Upper lobe of right lung (tissue), 1 donor: ENCODE measurements at regions not wholly inside any gene's neighbourhood (a gene's known extent, or its start where the extent isn't known, plus 50 kb on each side); places are given as distances from the start of the nearest gene placed in this dataset.

Source experiments
- ATAC-seq: fragments of 200-7000 bp; cut with Tn5 transposase; one replicate; pipeline ENCODE4 v1.9.1; 2020; ENCODE audit warnings: mild to moderate bottlenecking, moderate library complexity
- DNase-seq: peaks from one replicate; pipeline ENCODE4 v3.0.0-alpha.2; 2020
- H3K27ac ChIP-seq: fragments of 200-600 bp; one replicate; pipeline ENCODE4 v1.8.0; 2022
- H3K27me3 ChIP-seq: fragments of 200-600 bp; one replicate; pipeline ENCODE4 v1.8.0; 2022; ENCODE audit warnings: mild to moderate bottlenecking
- H3K36me3 ChIP-seq: fragments of 200-600 bp; one replicate; pipeline ENCODE4 v1.8.0; 2022
- H3K4me1 ChIP-seq: fragments of 200-600 bp; one replicate; pipeline ENCODE4 v1.8.0; 2022
- H3K4me3 ChIP-seq: fragments of 200-600 bp; one replicate; pipeline ENCODE4 v1.8.0; 2022; ENCODE audit warnings: mild to moderate bottlenecking
- H3K9me3 ChIP-seq: fragments of 200-600 bp; one replicate; pipeline ENCODE4 v1.8.0; 2022
- intact Hi-C: fragments of 100-400 bp; cut with DNase I; formaldehyde crosslinking; loops from one replicate; pipeline ENCODE4 v1.11.0; 2022
- TF ChIP-seq, protein P1 (sequence below): fragments of 200-600 bp; IDR thresholded peaks from one replicate; pipeline ENCODE4 v1.8.0; 2022; ENCODE audit warnings: antibody characterized with exemption
- donor health status: DM: no; HTN: yes; CAD: no; lungs with severe emphysema.

DNA sequence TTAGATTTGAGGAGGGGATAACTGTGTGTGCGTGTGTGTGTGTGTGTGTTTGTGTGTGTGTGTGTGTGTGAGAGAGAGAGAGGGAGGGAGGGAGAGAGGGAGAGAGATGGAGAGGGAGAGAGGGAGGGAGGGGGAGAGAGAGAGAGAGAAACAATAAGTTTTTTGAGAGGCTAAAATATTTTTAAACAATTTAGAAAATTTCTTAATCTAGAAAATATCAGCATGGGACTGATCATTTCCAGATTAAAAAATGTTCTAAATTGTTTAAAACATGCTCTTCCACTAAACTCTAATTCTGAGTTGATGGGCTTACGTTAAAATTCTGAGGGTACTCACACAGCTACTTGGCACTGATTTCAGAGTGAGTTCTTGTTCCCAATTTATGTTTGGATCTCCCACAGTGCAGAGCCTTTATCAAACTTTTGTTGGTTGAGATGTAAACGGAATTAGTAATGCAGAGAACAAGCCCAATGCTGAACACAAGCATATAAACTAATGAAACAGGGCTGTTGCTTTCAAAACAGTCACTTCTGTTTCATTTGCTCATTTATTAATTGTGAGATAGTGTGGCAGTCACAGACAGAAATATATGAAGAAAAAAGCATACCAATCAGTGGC, 73.4 kb upstream of the RGS2 start:
- H3K9me3 ChIP-seq: no peaks in the 10 kb centered on the region
- ATAC-seq (no peak), DNase-seq (no peak)
- H3K4me1 ChIP-seq: no peaks in the 10 kb centered on the region
- no peak overlapping the region for H3K27ac ChIP-seq
- H3K4me3 ChIP-seq: no peak overlapping the region
- H3K36me3 ChIP-seq: no peaks in the 10 kb centered on the region
- H3K27me3 ChIP-seq: no peaks in the 10 kb centered on the region
- TF ChIP-seq, protein P1, sequence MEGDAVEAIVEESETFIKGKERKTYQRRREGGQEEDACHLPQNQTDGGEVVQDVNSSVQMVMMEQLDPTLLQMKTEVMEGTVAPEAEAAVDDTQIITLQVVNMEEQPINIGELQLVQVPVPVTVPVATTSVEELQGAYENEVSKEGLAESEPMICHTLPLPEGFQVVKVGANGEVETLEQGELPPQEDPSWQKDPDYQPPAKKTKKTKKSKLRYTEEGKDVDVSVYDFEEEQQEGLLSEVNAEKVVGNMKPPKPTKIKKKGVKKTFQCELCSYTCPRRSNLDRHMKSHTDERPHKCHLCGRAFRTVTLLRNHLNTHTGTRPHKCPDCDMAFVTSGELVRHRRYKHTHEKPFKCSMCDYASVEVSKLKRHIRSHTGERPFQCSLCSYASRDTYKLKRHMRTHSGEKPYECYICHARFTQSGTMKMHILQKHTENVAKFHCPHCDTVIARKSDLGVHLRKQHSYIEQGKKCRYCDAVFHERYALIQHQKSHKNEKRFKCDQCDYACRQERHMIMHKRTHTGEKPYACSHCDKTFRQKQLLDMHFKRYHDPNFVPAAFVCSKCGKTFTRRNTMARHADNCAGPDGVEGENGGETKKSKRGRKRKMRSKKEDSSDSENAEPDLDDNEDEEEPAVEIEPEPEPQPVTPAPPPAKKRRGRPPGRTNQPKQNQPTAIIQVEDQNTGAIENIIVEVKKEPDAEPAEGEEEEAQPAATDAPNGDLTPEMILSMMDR: no peak
- intact Hi-C loops: no loop called here

GRCh38 chr1:192737306-192737705, 71.5 kb upstream of the RGS2 start:
- DNase-seq (no peak), ATAC-seq (no peak)
- H3K4me3 ChIP-seq: no peak overlapping the region
- H3K27me3 ChIP-seq: no peaks in the 10 kb centered on the region
- H3K4me1 ChIP-seq: no peaks in the 10 kb centered on the region
- H3K9me3 ChIP-seq: no peaks in the 10 kb centered on the region
- H3K27ac ChIP-seq: no peak overlapping the region
- TF ChIP-seq, protein P1: no peak
- no peaks in the 10 kb centered on the region for H3K36me3 ChIP-seq
- intact Hi-C loops: no loop called here

- no peak for DNase-seq
- Histone ChIP-seq H3K36me3 (no peaks in the 10 kb centered on the region), H3K4me1 (no peaks in the 10 kb centered on the region), H3K27ac (no peak overlapping the region), H3K27me3 (no peaks in the 10 kb centered on the region), H3K4me3 (no peak overlapping the region), H3K9me3 (no peaks in the 10 kb centered on the region)
- ATAC-seq: no peak
- intact Hi-C loops: no loop called here
- TF ChIP-seq, protein P1: no peak
These were observed 69.2 kb upstream of the RGS2 start for GRCh38 chr1:192739476-192740184.

DNA sequence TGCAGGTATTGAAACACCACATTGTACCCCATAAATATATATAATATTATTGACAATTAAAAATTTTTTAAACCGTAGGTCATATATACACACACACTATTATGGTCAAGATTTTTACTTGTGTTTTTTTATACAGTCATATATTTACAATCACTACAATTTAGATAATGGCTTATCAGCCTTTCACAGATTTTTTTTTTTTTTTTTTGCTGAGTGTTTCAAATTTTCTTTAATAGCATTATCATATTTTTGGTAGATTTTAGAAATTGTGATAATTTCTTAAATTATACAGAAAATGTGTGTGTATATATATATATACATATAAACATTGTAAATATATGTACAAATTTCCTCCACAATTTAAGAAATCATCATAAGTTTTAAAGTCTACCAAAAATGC, 68.6 kb upstream of the RGS2 start:
- H3K27me3 ChIP-seq: no peaks in the 10 kb centered on the region
- H3K4me3 ChIP-seq: no peak overlapping the region
- intact Hi-C loops: no loop called here

DNA sequence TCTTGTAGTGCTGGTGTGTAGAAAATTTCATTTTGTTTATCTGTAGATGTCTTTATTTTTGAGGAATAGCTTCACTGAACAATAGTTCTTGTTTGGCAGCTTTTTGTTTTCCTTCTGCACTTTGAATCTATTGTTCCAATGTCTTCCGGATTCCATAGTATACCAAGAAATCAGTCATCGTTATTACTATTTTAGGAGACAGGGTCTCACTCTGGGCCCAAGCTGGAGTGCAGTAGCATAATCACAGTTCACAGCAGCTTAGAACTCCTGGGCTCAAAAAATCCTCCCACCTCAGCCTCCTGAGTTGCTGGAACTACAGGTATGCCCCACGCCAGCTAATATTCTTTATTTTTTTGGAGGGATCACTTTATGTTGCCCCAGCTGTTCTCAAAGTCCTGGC, 67.7 kb upstream of the RGS2 start:
- Histone ChIP-seq H3K36me3 (no peaks in the 10 kb centered on the region), H3K4me3 (no peak overlapping the region), H3K27ac (no peak overlapping the region), H3K9me3 (no peaks in the 10 kb centered on the region), H3K27me3 (no peaks in the 10 kb centered on the region), H3K4me1 (no peaks in the 10 kb centered on the region)
- intact Hi-C loops: no loop called here
- ATAC-seq (no peak), DNase-seq (no peak)
- TF ChIP-seq, protein P1: no peak

More for the DNA sequence above, 68.6 kb upstream of the RGS2 start:
- no peak for DNase-seq
- no peak for ATAC-seq
- no peaks in the 10 kb centered on the region for H3K4me1 ChIP-seq
- TF ChIP-seq, protein P1: no peak
- no peaks in the 10 kb centered on the region for H3K9me3 ChIP-seq
- H3K36me3 ChIP-seq: no peaks in the 10 kb centered on the region
- H3K27ac ChIP-seq: no peak overlapping the region
